IMR-90 (cell line): ENCODE measurements at regions not wholly inside any gene's neighbourhood (a gene's known extent, or its start where the extent isn't known, plus 50 kb on each side); places are given as distances from the start of the nearest gene placed in this dataset.

Experiments used
- BHLHE40 ChIP-seq: fragments of 150-350 bp; IDR thresholded peaks from 2 replicates; pipeline ENCODE4 v1.6.1; 2016; ENCODE audit warnings: mild to moderate bottlenecking, low read depth, low read length
- CEBPB ChIP-seq: IDR thresholded peaks from 2 replicates; pipeline ENCODE4 v1.6.1; 2012; ENCODE audit warnings: low read depth, low read length, improper control_type of control experiment
- CTCF ChIP-seq: conservative IDR thresholded peaks from 2 replicates; pipeline ENCODE4 v1.5.1; 2012; ENCODE audit warnings: mild to moderate bottlenecking, low read depth, low read length, improper control_type of control experiment
- FOS ChIP-seq: fragments of 150-350 bp; IDR thresholded peaks from 2 replicates; pipeline ENCODE4 v1.6.1; 2016; ENCODE audit warnings: low read depth, low read length
- MAFK ChIP-seq: IDR thresholded peaks from 2 replicates; pipeline ENCODE4 v1.6.1; 2012; ENCODE audit warnings: low read depth, low read length, improper control_type of control experiment
- MXI1 ChIP-seq: IDR thresholded peaks from 2 replicates; pipeline ENCODE4 v1.6.1; 2012; ENCODE audit warnings: low read depth, mild to moderate bottlenecking, low read length, moderate library complexity, borderline replicate concordance
- POLR2A ChIP-seq: IDR thresholded peaks from 2 replicates; pipeline ENCODE4 v1.6.1; 2012; ENCODE audit warnings: mild to moderate bottlenecking, low read depth, low read length
- RAD21 ChIP-seq: IDR thresholded peaks from 2 replicates; pipeline ENCODE4 v1.6.1; 2012; ENCODE audit warnings: low read length, improper control_type of control experiment
- RCOR1 ChIP-seq: IDR thresholded peaks from 2 replicates; pipeline ENCODE4 v1.6.1; 2012; ENCODE audit warnings: mild to moderate bottlenecking, low read length, improper control_type of control experiment; ENCODE audit not compliant: insufficient replicate concordance
- RFX5 ChIP-seq: IDR thresholded peaks from 2 replicates; pipeline ENCODE4 v1.8.0; 2012; ENCODE audit warnings: low read depth, mild to moderate bottlenecking, low read length, moderate library complexity
- SMC3 ChIP-seq: fragments of 150-350 bp; IDR thresholded peaks from 2 replicates; pipeline ENCODE4 v1.6.1; 2016; ENCODE audit warnings: low read depth, mild to moderate bottlenecking, antibody characterized with exemption, low read length, moderate library complexity
- USF2 ChIP-seq: fragments of 150-350 bp; IDR thresholded peaks from 2 replicates; pipeline ENCODE4 v1.6.1; 2017; ENCODE audit warnings: mild to moderate bottlenecking, antibody characterized with exemption, low read length, low read depth

- TF ChIP-seq CTCF: no peak
- TF ChIP-seq RFX5: no peak
- no peak for TF ChIP-seq POLR2A
- TF ChIP-seq USF2: no peak
- no peak for TF ChIP-seq CEBPB
- TF ChIP-seq SMC3: no peak
- TF ChIP-seq MXI1: no peak
- no peak for TF ChIP-seq FOS
- no peak for TF ChIP-seq RCOR1
- TF ChIP-seq BHLHE40: no peak
- TF ChIP-seq RAD21: no peak
- no peak for TF ChIP-seq MAFK
Observed at GRCh38 chr2:9055471-9055870, 52.0 kb upstream of the MBOAT2 start.
